ENCODE measurements at regions not wholly inside any gene's neighbourhood (a gene's known extent, or its start where the extent isn't known, plus 50 kb on each side); places are given as distances from the start of the nearest gene placed in this dataset.
A peak's percentile ranks its signal among the peaks of the same experiment; 100 is the strongest.
"Not testable (repeated sequence)": the region's sequence is repeated elsewhere in the genome, so short reads cannot be mapped to it uniquely, and the experiment has no call there.

- no peak for DNase-seq
Measured at GRCh38 chr3:176208915-176209314, 988.4 kb downstream of the TBL1XR1 start.

GRCh38 chr3:176208283-176208682 lies 989.0 kb downstream of the TBL1XR1 start:
- DNase-seq, result no peak

GRCh38 chr3:176206809-176207208 lies 990.5 kb downstream of the TBL1XR1 start:
- DNase-seq, result no peak

DNA sequence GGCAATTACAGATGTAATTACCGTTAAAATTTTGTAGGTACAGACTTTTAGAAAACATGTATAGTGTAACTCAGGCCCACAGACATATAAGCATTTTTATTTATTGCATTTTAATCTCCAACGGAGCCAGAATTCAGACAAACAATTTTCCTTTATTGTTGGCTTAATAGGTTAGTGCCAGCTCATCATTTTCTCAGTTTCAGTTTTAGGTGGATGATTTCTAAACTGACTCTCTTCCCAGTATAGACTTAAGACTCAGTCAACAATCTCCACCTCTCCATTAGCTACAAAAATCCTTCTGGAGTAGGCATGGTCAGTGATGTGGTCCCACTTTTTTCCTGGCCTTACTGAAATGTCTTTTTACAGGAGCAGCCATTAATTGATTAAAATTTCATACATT lies 994.6 kb downstream of the TBL1XR1 start:
- DNase-seq, result no peak

DNA sequence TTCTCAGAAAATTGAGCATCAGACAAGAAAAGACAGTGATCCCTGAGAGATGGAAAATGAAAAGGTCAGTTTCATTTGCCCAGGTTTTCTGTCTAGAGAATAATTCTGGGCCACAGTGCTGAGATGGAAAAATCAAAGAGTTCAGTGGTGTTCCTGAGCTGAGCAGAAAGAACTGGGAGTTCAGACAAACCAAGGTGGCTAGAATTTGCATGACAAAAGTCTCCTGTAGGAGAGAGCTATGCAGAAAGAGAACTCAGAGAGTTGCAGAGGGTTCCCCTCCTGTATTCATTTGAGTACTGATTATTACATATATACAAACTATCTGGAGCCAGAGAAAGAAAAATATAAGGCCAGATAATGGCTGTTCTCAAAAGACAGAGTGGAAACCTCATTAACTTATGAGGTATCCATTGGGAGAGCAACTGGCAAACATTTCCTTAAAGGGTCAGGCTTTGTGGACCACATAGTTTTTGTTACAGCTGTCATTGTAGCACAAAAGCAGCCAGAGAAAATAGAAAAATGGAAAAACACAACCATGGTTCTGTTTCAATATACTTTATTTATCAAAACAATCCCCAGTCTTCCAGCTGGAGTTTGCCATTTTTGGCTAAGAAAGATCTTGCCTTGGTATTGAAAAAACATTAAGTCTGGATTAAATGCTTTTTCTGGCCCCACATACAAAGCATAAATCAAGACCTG lies 1004.1 kb downstream of the TBL1XR1 start:
- DNase-seq, result no peak

- DNase-seq, result no peak
Measured at GRCh38 chr3:176190755-176191154, 1006.5 kb downstream of the TBL1XR1 start.

DNA sequence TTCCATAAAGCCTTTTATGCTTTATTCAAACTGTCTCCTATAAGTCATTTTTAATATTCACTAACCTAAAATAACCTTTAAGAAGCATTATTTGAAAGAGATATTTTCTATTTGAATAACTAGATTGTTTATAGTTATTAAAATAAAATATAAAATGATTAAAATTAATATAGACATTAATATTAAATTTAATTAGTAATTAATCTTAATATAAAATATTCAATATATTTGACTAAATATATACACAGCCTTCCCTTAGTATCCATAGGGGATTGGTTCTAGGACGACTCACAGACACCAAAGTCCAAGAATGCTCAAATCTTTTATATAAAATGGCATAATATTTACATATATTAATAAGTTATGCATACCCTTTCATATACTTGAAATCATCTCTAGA lies 1014.1 kb downstream of the TBL1XR1 start:
- no peak for DNase-seq

GRCh38 chr3:176174060-176174459 lies 1023.2 kb downstream of the TBL1XR1 start:
- no peak for DNase-seq

GRCh38 chr3:176172492-176172891 lies 1024.8 kb downstream of the TBL1XR1 start:
- DNase-seq, result no peak

DNA sequence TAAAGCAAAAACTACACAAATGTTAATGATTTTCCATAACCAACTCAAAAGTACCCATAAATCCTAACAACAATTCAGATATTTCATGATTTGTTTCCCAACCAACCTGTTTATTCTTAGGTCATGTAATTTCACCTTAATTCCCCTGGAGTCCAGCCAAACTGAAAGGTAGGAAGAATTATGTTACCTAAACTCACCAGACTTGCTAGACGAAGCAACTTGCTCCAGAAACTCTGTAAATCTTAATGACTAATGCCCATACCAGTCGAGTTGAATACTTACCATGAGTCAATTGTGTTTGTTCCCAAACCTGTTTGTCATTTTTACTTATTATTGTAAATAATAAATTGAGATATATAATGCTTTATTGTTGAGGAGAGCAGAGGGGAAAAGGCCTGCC lies 1030.0 kb downstream of the TBL1XR1 start:
- no peak for DNase-seq

- no peak for DNase-seq
Measured at GRCh38 chr3:176160997-176161396, 1036.3 kb downstream of the TBL1XR1 start.

- DNase-seq, result no peak
Measured at GRCh38 chr3:176159796-176160195, 1037.5 kb downstream of the TBL1XR1 start.

GRCh38 chr3:176155012-176155411 lies 1042.3 kb downstream of the TBL1XR1 start:
- no peak for DNase-seq

DNA sequence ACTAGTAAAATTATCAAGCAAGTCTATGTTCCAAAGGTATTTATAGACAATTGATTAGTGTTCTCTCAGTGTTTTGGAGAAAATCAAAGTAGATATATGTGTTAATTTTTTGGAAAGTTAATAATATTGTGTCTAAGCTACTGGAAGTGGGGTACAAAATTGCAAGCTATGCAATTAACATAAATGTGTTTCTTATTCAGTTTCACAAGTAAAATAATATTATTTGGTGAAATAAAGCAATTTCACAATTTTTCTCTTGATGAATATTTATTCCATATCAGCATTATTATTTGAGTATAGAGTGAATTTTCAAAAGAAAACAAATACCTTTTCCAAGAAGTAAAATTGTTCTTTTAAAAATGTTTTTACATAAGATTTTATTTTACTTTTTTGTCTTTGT lies 1047.7 kb downstream of the TBL1XR1 start:
- DNase-seq, result no peak

DNA sequence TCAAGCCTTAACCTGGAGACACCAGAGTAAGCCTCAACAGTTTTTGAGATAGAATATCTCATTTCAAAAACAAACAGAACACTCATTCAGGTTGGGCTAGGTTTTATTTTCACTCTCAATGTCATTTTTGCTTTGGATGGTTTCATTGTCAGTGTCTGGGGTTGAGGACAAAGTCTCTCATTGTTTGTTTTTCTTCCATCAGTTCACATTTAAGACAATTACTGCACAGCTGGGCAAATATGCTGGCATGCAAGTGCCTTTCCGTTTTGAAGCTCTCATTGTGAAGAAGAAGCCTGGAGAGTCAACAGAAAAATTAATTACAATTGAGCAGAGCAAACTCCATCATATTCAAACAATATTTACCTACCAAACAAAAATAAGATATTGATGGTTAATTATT lies 1050.0 kb downstream of the TBL1XR1 start:
- peak in 16 of 56 donors; percentile 0 to 22 (median 4) for DNase-seq

GRCh38 chr3:176141837-176142236 lies 1055.4 kb downstream of the TBL1XR1 start:
- no peak for DNase-seq

GRCh38 chr3:176120507-176120906 lies 1076.8 kb downstream of the TBL1XR1 start:
- no peak for DNase-seq

DNA sequence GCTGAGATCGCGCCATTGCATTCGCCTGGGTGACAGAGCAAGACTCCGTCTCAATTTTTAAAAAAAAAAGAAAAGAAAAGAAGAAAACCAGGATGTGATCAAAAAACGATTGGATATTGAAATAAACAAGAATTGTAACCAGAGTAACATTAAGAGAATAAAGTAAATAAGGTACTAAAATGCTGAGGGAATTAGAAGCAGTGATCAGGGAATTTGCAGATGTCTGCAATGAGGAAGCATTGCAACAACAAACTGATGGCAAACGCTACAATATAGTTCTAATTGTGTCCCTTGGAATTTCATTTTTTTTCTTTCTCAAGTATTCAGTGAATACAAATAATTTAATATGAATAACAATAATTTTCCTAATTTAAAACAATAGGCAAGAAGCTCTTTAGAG lies 1077.5 kb downstream of the TBL1XR1 start:
- DNase-seq, result no peak

DNA sequence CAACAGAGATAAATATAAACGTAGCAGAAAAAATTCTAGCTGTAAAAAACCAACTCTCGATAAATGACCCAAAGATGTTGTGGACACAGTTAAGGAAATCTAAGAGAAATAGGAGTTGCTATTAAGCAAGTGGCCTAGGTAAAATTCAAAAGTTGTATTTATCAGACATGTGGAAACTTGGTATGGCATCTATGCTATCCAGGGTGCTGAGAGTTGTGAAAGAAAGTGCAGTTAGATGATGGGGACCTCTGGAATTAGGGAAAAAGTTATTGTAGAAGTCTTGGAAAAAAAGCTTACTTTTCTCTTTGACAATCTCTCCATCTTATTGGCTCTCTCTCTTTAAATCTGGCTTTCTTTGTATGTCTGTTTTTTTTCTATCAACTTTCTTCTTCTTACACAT lies 1090.9 kb downstream of the TBL1XR1 start:
- no peak for DNase-seq

GRCh38 chr3:176097027-176097426 lies 1100.3 kb downstream of the TBL1XR1 start:
- DNase-seq, result no peak

GRCh38 chr3:176093892-176094291 lies 1103.4 kb downstream of the TBL1XR1 start:
- not testable (repeated sequence) for DNase-seq

DNA sequence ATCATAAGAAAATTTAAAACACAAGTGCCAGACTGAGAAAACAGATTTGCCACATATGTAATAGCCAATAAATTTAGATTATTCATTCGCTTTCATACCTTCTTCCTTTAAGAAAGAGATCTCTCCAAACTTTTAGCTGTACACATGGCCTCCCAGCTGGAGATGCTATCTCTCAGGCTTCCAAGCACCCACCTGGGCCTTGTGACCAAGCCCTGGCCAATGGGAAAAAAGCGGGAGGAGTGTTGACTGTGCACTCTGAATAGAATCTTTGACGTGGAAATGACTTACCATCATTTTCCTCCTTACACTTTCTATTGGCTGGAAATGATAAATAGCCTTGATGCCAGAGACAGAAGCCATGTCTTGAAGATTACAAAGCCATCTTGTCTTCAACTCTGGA lies 1106.6 kb downstream of the TBL1XR1 start:
- DNase-seq, result no peak

DNA sequence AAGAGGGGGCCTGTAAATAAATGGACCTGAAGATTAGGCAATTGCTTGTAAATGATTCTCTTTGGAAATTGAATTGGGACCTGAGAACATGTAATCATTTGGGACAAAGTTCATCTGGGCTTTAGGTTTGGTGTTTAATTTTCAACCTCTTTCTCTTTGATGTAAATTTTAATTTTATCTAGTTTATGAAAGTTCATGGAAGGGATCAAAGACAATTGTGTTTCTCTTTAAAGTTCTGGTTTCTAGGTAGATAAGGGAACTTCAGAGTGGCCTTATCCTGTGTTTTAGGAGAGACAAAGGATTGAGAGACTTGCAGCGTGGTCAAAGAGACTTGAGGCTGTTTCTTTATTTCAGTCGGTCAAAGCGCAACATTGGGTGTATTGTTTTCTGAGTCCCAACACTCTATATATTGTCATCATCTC lies 1108.3 kb downstream of the TBL1XR1 start:
- DNase-seq, result no peak
